GM20000 (cell line): ENCODE measurements at regions not wholly inside any gene's neighbourhood (a gene's known extent, or its start where the extent isn't known, plus 50 kb on each side); places are given as distances from the start of the nearest gene placed in this dataset.

Experiments
- DNase-seq: peaks from one replicate; pipeline ENCODE4 v3.0.0; 2012; ENCODE audit warnings: low spot score
- TF ChIP-seq, protein P1 (sequence below): IDR thresholded peaks from 2 replicates; pipeline ENCODE4 v1.5.1; 2012; ENCODE audit warnings: mild to moderate bottlenecking, control low read depth; ENCODE audit errors: extremely low read depth, missing control alignments

DNA sequence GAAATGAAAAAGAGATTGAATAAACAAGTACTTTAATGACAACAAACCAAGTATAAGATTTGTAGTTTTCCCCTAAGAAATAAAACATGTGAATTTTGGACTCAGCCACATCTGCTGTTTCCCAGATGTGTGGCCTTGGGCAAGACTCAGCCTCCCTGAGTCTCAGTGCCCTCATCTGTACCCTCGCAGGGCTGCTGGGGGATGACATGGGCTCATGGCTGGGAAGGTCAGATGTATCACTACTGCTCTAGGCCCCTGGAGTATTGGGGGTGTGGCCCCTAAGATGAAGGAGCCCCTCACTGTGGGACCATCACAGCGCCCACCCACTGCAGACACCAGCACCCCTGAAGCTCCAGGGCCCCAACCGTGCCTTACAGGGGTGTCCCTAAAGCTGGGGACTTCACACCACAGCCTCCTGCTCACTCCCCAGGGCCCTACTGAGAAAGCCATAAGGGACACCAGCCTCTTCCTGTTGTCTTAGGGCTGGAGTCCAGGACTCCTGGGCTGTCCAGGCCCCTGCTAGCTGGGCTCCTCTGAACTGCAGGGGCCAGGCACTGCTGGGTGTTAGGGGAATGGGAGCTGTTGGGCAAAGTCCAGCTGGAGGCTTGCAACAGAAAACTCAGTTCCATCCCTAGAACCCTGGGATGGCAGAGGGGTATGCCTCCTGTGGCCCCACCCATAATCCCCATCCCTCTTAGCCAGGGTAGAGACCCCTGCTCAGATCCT is 104.0 kb upstream of the WNT4 start:
- TF ChIP-seq, protein P1, sequence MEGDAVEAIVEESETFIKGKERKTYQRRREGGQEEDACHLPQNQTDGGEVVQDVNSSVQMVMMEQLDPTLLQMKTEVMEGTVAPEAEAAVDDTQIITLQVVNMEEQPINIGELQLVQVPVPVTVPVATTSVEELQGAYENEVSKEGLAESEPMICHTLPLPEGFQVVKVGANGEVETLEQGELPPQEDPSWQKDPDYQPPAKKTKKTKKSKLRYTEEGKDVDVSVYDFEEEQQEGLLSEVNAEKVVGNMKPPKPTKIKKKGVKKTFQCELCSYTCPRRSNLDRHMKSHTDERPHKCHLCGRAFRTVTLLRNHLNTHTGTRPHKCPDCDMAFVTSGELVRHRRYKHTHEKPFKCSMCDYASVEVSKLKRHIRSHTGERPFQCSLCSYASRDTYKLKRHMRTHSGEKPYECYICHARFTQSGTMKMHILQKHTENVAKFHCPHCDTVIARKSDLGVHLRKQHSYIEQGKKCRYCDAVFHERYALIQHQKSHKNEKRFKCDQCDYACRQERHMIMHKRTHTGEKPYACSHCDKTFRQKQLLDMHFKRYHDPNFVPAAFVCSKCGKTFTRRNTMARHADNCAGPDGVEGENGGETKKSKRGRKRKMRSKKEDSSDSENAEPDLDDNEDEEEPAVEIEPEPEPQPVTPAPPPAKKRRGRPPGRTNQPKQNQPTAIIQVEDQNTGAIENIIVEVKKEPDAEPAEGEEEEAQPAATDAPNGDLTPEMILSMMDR: no peak
- no peak for DNase-seq

DNA sequence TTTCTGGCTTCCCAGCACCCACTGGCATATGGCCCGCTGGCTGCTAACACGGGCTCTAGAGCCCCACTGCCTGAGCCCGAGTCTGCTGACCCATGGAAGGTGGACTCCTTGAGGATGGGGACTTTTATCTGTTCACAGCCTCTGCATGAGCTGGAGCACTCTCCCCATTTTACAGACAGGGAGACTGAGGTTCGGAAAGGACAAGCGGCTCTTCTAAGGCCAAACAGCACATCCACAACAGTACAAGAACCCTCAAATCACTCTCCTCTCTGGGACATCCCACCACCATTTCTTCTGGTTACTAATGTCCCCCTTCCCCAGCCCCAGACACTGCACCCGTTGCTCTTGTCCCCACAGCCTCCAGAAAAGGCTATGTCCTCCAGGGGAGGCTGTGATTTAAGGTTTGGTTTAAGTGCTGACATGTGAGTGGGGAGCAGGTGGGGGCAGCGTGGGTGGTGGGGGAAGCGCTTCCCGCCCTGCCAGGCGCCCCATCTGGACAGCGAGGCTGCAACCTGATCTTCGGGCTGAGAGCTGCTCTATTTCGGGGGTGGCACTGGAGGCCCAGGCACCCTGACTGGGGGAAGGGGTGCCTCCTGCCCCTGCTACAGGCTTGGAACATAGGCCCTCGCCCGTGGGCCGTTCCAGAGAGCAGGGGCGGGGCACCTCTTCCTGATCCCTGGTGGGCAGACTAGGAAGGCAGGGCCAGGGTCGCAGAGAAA is 104.8 kb upstream of the WNT4 start:
- no peak for DNase-seq
- TF ChIP-seq, protein P1: no peak

DNA sequence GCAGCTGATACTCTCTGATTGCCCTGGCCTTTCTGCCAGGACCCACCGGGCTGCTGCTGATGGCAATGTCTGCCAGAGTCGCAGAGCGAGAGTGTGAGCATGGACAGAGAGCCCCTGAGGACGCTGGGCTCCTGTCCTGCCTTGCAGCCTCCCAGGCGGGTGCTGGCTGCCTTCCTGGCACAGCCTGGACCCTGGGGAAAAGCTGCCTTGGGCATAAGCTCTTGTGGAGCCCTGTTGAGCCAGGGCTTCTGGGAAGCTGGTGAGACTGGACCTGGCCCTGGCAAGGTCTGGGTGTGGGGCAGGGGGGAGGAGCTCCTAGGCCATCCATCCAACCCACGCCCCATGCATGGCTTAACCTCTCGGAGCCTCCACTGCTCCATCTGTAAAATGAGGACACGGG is 105.8 kb upstream of the WNT4 start:
- TF ChIP-seq, protein P1: no peak
- DNase-seq: no peak

DNA sequence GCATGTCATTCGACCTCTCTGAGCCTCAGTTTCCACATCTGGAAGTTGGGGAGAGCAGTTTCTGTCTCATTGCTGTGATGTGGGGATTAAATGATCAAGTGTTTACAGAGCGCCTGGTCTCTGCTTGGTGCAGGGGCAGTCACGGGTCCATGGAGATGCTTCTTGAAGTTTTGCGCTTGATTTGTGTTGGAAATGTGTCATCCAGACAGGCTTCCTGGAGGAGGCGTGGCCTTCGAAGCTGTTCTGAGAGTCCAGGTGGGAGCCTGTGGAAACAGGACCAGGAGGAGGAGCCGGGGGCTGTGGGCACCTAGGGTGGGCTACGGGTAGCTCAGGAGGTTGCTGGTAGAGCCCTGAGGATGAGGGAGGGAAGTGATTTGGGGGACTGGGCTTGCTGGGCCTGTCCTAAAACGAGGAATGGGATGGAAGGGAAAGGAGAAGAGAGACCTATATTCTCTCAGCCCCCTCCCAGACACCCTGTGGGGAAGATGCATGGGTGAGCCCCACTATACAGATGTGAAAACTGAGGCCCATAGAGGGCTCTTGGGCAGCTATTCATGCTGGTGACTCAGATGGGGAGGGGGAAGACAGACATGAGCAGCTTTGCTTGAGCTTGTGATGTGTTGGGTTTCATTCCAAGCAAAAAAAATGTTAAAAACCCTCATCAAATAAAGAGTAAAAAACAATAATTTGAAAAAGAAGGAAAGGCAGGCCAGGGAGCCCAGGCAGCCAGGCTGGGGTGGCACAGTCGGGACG is 107.2 kb upstream of the WNT4 start:
- TF ChIP-seq, protein P1: no peak
- DNase-seq: no peak

DNA sequence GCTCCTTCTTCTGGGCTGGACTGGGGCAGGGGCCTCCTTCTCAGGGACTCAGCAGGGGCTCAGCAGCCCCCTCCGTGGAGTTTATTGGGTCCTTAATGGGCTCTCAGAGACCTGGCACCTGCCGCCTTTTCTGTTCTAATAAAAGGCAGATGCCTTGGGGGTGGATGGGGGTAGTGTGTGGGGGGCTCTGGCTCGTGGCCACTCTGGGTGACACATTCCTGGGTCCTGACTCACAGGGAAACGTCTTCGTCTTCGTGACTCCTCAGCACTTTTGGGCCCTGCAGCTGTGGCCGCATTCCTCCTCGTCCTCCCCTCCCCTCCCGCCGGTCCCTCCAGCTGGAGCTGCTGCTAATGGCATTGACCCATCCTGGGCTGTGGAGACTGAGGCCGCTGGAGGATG is 107.8 kb upstream of the WNT4 start:
- TF ChIP-seq, protein P1: no peak
- DNase-seq: no peak

DNA sequence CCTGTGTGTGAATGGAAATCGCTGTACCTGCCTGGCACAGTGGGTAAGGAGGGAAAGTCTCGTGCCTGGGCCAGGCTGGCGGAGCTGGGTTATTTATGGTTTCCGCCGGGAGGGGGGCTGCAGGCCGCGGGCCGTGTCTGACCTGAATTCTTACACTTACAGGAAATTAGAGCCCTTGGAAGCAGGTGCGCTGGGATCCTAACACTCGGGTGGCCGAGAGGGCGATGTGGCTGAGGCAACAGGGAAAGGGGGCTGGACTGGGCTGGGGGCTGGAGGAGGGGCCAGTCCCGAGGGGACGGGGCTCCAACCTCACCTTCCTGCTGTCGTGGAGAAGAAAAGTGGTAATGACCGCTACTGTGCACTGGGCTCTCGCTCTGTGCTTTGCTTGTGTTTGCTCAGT is 109.4 kb upstream of the WNT4 start:
- TF ChIP-seq, protein P1: no peak

DNA sequence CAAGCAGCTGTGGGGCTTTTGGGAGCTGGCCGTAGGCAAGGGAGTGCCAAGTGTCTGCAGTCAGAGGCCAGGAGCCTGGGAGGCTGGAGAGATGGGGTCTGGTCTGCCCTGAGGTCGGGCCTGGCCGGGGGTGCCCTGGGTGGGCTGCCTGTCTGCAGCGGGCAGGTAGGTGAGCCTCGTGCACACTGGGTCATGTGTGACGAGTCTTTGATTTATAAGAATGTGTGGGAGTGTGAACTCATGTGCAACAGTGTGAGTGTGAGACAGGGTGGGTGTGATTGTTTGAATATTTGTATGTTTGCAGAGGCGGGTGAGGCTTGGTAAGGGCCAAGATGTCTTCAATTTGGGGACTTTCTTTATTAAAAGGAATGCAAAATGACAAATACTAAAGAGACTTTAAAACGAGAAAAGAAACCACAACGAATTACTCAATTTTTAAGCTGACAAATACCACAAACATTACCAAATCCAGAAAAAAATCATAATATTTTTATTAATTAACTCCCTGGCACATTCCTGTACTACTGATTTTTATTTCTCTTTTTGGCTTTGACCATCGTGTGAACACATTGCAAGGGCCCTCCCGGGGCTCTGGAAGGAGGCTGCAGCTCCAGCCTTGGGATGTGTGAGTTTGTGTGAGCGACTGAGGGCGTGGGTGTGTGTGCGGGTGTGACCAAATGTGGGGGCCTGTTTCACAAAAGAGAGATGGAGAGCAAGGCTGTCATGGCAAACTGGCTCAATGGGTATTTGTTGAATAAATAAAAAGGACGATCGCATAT is 110.3 kb upstream of the WNT4 start:
- TF ChIP-seq, protein P1: no peak
- no peak for DNase-seq

More for the DNA sequence above, 109.4 kb upstream of the WNT4 start:
- no peak for DNase-seq
